ENCODE measurements at regions not wholly inside any gene's neighbourhood (a gene's known extent, or its start where the extent isn't known, plus 50 kb on each side); places are given as distances from the start of the nearest gene placed in this dataset.

DNA sequence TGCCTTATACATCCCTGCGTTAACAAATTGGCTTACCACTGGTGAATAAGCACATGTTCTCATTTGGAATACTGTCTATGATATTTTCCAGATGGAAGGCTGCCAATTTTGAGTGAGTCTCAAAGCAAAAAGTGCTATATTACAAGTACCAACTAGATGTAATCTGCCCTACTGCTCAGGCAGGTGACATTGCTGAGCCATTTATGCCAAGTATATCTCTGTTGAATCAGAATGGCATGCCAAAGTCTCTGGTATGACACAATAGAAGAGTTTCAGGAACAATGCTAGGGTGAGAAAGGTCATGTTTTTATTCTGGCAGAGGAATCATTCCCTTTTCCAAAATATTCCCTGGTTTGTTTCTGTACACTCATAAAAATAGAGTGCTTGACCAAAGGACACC, 356.5 kb downstream of the CDH9 start (continued):
- TF ChIP-seq, protein P1, sequence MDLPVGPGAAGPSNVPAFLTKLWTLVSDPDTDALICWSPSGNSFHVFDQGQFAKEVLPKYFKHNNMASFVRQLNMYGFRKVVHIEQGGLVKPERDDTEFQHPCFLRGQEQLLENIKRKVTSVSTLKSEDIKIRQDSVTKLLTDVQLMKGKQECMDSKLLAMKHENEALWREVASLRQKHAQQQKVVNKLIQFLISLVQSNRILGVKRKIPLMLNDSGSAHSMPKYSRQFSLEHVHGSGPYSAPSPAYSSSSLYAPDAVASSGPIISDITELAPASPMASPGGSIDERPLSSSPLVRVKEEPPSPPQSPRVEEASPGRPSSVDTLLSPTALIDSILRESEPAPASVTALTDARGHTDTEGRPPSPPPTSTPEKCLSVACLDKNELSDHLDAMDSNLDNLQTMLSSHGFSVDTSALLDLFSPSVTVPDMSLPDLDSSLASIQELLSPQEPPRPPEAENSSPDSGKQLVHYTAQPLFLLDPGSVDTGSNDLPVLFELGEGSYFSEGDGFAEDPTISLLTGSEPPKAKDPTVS (IDR thresholded peaks at IDR 0.05; ENCODE audit: low read depth, low read length), result no peak

- H3K9me3 ChIP-seq (replicated peaks; ENCODE audit: control insufficient read depth, insufficient read depth, low read length), result no peaks in the 10 kb centered on the region
- no peak overlapping the region for H3K4me2 ChIP-seq (ENCODE audit: control insufficient read depth, insufficient read depth)
- no peak overlapping the region for H3K27ac ChIP-seq (ENCODE audit: control insufficient read depth, insufficient read depth)
- TF ChIP-seq EZH2 (IDR thresholded peaks at IDR 0.05; ENCODE audit: borderline replicate concordance, control insufficient read depth, low read depth, low read length), result no peak
- no peak for TF ChIP-seq CHD4 (IDR thresholded peaks at IDR 0.05)
- no peak for TF ChIP-seq POLR2A (IDR thresholded peaks at IDR 0.05; ENCODE audit: low read depth, low read length)
- TF ChIP-seq NBN (IDR thresholded peaks at IDR 0.05), result no peak
- TF ChIP-seq MYB (IDR thresholded peaks at IDR 0.05; ENCODE audit: borderline replicate concordance, low read depth, low read length), result no peak
- TF ChIP-seq BCL3 (IDR thresholded peaks at IDR 0.05; ENCODE audit: borderline replicate concordance, insufficient read depth, low read depth, low read length, poor library complexity, severe bottlenecking), result no peak
- no peak for TF ChIP-seq STAT3 (IDR thresholded peaks at IDR 0.05; ENCODE audit: low read depth, low read length)
- TF ChIP-seq RB1 (IDR thresholded peaks at IDR 0.05; ENCODE audit: borderline replicate concordance), result no peak
- no peak for TF ChIP-seq SRF (IDR thresholded peaks at IDR 0.05; ENCODE audit: low read depth in 2 of 2, low read length in 2 of 2)
- TF ChIP-seq CBFB (IDR thresholded peaks at IDR 0.05; ENCODE audit: low read depth), result no peak
- TF ChIP-seq FOXK2 (IDR thresholded peaks at IDR 0.05), result no peak
- TF ChIP-seq ZNF274 (IDR thresholded peaks at IDR 0.05; ENCODE audit: insufficient read depth, insufficient read length), result no peak
- no peak for TF ChIP-seq DPF2 (IDR thresholded peaks at IDR 0.05)
- TF ChIP-seq POLR2AphosphoS5 (IDR thresholded peaks at IDR 0.05; ENCODE audit: low read length), result no peak
- TF ChIP-seq NFXL1 (IDR thresholded peaks at IDR 0.05; ENCODE audit: borderline replicate concordance), result no peak
- POLR2A ChIA-PET, result no interaction called here
- 24% methylated on average over 8 of the region's 8 CpGs for WGBS (ENCODE audit: insufficient coverage, insufficient replicate concordance, low lambda C conversion rate, missing lambda C conversion rate)
- ATAC-seq, result no peak
- no peak for FAIRE-seq
- in situ Hi-C loops (cut with MboI), result no loop called here
- RAD21 ChIA-PET (ENCODE audit: unreplicated experiment), result no interaction called here
- no peaks in the 10 kb centered on the region for H3K4me1 ChIP-seq (ENCODE audit: control insufficient read depth, insufficient read depth, low read length)
- H4K20me1 ChIP-seq (ENCODE audit: control insufficient read depth, insufficient read depth), result no peaks in the 10 kb centered on the region
- CTCF ChIA-PET, result interaction anchor here (0.6 to 1.3 kb wide), 2 partner anchors 26 to 56 kb away, joined by 3 to 6 read pairs; no protein-coding TSS in a partner anchor
- H2AFZ ChIP-seq (ENCODE audit: control insufficient read depth, low read depth, low read length), result no peak overlapping the region
- no TSS peak for BruUV-seq (replicated peaks)
- no peak overlapping the region for H3K4me3 ChIP-seq
- intact Hi-C loops (cut with micrococcal nuclease; ENCODE audit: unreplicated experiment), result no loop called here
- H3K27me3 ChIP-seq (replicated peaks in 1 of 2; ENCODE audit: control insufficient read depth in 2 of 2, insufficient read depth in 2 of 2, low read length in 1 of 2), result no peaks in the 10 kb centered on the region
- no peaks in the 10 kb centered on the region for H3K36me3 ChIP-seq (ENCODE audit: control insufficient read depth in 2 of 2, insufficient read depth in 2 of 2, low read length in 1 of 2)
- H3K79me2 ChIP-seq (ENCODE audit: control insufficient read depth, insufficient read depth, low read length), result no peaks in the 10 kb centered on the region
- SMC1A ChIA-PET (ENCODE audit: uncharacterized antibody, unreplicated experiment), result interaction anchor here (1.3 kb wide), 1 partner anchor 9 kb away, joined by 3 read pairs; no protein-coding TSS in a partner anchor
- H3K9ac ChIP-seq (ENCODE audit: control insufficient read depth, insufficient read depth, low read length), result no peak overlapping the region
- DNase-seq (ENCODE audit: low read depth, low spot score), result no peak
These were observed 363.5 kb downstream of the CDH9 start for GRCh38 chr5:26674846-26675245.
